Memory B cell (primary cell): ENCODE measurements at regions not wholly inside any gene's neighbourhood (a gene's known extent, or its start where the extent isn't known, plus 50 kb on each side); places are given as distances from the start of the nearest gene placed in this dataset.
A peak's percentile ranks its signal among the peaks of the same experiment; 100 is the strongest.

ENCODE experiments used
- ATAC-seq: fragments of 150-1000 bp; cut with Tn5 transposase; 2 replicates; pipeline ENCODE4 v1.10.0; 2021; ENCODE audit warnings: low read depth, mild to moderate bottlenecking, moderate library complexity
- DNase-seq, 2 donors: peaks; one replicate each; pipeline ENCODE4 v3.0.0; 2022; ENCODE audit warnings: low spot score in 2 of 2
- H3K27ac Mint-ChIP-seq: one replicate; pipeline ENCODE4 v1.8.0; 2022; ENCODE audit warnings: mild to moderate bottlenecking, moderate library complexity, mixed read lengths
- H3K27me3 Mint-ChIP-seq: one replicate; pipeline ENCODE4 v1.8.0; 2022; ENCODE audit warnings: mixed read lengths
- H3K36me3 Mint-ChIP-seq: one replicate; pipeline ENCODE4 v1.8.0; 2022; ENCODE audit warnings: mild to moderate bottlenecking, mixed read lengths
- H3K4me1 Mint-ChIP-seq: one replicate; pipeline ENCODE4 v1.8.0; 2022; ENCODE audit warnings: mixed read lengths
- H3K4me3 Mint-ChIP-seq: one replicate; pipeline ENCODE4 v1.8.0; 2022; ENCODE audit warnings: mild to moderate bottlenecking, moderate library complexity, mixed read lengths
- H3K9me3 Mint-ChIP-seq: one replicate; pipeline ENCODE4 v1.8.0; 2022; ENCODE audit warnings: mixed read lengths

DNA sequence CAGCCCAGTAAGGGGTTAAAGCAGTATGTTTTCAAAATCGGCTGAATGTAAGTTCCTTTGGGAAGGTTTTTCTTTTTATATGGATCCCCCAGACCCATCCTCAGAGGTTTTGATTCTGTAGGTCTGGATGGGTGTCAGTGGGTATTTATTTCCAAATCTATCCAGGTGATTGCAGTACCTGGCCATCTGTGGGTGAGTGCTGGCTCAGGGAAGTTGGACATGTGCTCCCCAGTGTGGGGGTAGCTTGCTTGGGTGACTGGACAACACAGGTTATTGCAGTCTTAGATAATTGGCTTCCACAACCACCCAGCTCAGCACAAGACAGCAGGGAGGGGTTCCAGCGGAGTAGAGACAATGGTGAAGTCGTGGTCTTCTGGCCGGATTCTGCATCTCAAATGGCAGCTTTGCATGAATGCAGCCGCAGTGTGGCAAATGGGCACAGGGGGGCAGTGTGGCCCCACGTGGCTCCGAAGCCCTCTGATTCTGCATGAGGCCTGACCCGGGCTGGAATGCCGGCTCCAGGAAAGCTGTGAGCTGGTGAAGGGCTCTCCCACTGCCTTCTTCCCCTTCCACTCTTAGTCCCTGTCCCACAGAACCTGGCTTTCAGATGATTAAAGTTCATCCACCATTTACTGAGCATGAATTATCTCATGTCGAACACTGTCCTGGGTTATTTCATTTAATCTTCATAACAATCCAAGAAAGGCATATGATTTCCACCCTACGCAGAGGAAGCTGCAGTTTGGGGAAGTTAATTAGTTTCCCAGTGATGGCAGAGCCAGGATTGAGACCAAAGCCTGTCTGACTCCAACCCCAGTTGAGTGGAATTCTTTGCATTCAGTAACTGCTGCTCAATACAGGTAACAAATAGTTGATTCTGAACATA is 64.5 kb upstream of the SYPL1 start:
- Mint-ChIP-seq H3K27ac (no peak overlapping the region), H3K4me3 (no peak overlapping the region), H3K27me3 (peaks cover 10% of the 10 kb centered on the region), H3K4me1 (peaks cover 12% of the 10 kb centered on the region), H3K36me3 (no peaks in the 10 kb centered on the region), H3K9me3 (no peaks in the 10 kb centered on the region)
- ATAC-seq (peak; percentile 84), DNase-seq (peak; percentile 57 to 73)

GRCh38 chr7:106175507-106175906 is 63.4 kb upstream of the SYPL1 start:
- H3K9me3 Mint-ChIP-seq, result no peaks in the 10 kb centered on the region
- no peak overlapping the region for H3K27ac Mint-ChIP-seq
- DNase-seq, result no peak
- peaks cover 12% of the 10 kb centered on the region for H3K4me1 Mint-ChIP-seq
- H3K36me3 Mint-ChIP-seq, result no peaks in the 10 kb centered on the region
- peaks cover 8% of the 10 kb centered on the region for H3K27me3 Mint-ChIP-seq
- ATAC-seq, result no peak
- no peak overlapping the region for H3K4me3 Mint-ChIP-seq

GRCh38 chr7:106170651-106171050 is 58.5 kb upstream of the SYPL1 start:
- H3K27me3 Mint-ChIP-seq, result peaks cover 2% of the 10 kb centered on the region

DNA sequence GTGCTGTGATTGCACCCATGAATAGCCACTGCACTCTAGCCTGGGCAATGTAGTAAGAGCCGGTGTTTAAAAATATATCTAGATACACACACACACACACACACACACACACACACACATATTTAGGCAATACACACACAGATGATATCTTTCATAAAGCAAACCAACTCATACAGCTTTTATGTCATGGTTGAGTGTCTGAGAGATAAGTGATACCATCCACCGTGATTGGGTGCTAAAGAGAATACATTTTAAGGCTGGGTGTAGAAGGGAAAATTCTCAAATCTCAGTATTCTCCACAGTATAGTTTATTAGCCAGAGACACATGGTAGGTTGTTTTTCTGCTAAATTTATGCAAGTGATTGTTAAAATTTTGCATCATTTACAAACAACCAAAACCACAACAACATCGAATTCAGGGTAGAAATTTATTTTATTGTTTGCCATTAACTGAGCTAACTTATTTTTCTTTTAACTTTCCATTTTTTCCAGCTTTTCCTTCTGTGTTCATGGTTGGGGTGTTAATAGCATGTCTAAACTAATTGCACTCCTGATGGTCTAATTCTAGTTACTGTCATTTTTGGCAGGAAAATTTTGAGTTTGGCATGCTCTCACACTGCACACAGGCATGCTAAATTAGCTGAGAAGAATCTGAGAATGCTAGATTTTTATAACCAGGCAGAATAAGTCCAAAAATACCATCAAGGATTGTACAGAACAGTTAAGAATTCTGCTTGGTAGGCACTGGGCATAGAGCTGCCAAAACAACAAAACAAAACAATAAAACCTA is 57.9 kb upstream of the SYPL1 start:
- Mint-ChIP-seq H3K27me3 (peaks cover 2% of the 10 kb centered on the region), H3K4me1 (peaks cover 9% of the 10 kb centered on the region), H3K36me3 (no peaks in the 10 kb centered on the region), H3K27ac (no peak overlapping the region), H3K4me3 (no peak overlapping the region), H3K9me3 (no peaks in the 10 kb centered on the region)
- DNase-seq, result no peak
- no peak for ATAC-seq

More at GRCh38 chr7:106170651-106171050, 58.5 kb upstream of the SYPL1 start:
- Mint-ChIP-seq H3K4me1 (peaks cover 7% of the 10 kb centered on the region), H3K9me3 (no peaks in the 10 kb centered on the region), H3K36me3 (no peaks in the 10 kb centered on the region), H3K4me3 (no peak overlapping the region), H3K27ac (no peak overlapping the region)
- ATAC-seq, result no peak
- DNase-seq, result no peak

DNA sequence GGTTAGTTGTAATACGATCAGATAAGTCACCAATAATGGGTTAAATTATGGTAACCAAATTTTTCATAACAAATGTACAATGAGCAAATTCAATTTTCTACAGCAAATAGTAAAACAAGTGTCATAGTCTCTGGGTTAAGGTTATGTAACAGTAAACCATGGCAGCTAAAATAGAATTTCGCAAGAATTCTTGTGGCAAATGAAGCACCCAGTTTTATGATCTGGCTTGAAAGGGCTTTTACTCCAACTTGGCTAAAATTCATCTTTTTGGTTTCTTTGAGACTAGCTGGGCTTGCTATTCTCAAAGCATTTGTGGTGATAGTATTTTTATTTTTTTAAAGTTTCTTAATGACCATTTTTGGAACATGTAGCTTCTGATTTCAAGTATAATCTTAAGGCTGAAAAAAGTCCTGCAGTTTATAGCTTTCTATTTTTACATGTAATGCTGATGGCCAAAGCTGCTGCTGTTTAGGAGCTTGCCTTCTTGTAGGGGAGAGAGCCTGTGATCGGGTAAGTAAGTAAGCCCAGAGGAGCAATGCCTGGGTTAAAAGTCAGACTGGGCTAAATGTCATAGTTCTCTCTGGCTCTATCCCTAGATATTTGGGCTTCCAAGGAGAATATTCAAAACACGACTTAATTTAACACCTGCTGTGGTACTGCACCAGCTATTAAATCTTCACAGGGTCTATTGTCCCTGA is 55.5 kb upstream of the SYPL1 start:
- Mint-ChIP-seq H3K4me3 (no peak overlapping the region), H3K4me1 (peaks cover 9% of the 10 kb centered on the region), H3K9me3 (peaks cover 5% of the 10 kb centered on the region), H3K27me3 (no peaks in the 10 kb centered on the region), H3K27ac (no peak overlapping the region), H3K36me3 (peaks cover 4% of the 10 kb centered on the region)
- ATAC-seq, result no peak
- no peak for DNase-seq

DNA sequence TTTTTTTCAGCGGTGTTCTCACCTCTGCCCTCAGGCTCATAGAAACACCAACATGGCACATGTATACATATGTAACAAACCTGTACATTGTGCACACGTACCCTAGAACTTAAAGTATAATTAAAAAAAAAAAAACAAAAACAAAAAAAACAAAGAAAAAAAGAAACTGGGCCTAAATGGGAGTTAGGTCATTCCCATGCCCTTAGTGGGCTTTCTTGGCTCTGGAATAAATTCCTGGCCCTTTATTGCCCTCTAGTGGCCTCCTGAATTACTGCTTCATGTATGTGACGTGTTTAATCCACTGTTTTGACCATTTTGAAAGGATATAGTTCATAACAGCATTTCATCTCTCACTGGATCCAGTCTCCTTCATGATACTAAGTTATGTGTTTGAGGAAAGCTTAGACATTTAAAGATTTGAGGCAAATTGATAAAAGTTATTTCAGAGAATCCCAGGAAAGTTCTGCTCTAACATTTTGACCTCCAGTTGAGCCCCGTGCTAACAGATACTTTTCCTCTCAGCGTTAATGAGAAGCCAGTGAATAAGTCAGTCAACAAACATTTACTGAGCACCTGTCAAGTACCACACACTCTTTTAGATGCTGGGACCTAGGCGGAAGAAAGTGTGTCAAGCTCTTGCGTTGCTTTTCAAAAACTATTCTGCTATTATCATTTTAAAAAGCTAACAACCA is 54.7 kb upstream of the SYPL1 start:
- ATAC-seq (peak; percentile 64), DNase-seq (peak; percentile 43 to 52)
- peaks cover 5% of the 10 kb centered on the region for H3K9me3 Mint-ChIP-seq

DNA sequence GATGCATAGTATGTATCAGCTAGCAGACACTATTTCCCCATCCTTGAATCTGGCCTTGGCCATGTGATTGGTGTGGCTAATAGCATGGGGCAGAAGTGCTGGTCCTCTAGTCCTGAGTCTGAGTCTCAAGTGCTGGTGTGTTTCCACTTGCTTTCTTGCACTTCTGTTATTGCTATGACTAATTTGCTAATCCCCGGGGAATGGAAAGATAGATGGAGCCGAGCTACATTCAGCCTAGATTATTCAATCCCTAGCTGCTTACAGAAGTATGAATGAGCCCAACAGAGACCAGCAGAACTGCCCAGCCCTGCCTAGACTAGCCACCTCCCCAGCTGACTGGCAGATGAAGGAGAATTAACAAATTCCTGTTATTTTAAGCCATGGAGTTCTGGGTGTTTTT is 53.2 kb upstream of the SYPL1 start:
- Mint-ChIP-seq H3K4me1 (peaks cover 9% of the 10 kb centered on the region), H3K27me3 (no peaks in the 10 kb centered on the region), H3K36me3 (peaks cover 7% of the 10 kb centered on the region), H3K9me3 (peaks cover 5% of the 10 kb centered on the region), H3K4me3 (no peak overlapping the region), H3K27ac (no peak overlapping the region)
- ATAC-seq, result no peak
- no peak for DNase-seq

More for the DNA sequence above, 54.7 kb upstream of the SYPL1 start:
- no peak overlapping the region for H3K27ac Mint-ChIP-seq
- peaks cover 4% of the 10 kb centered on the region for H3K36me3 Mint-ChIP-seq
- H3K27me3 Mint-ChIP-seq, result no peaks in the 10 kb centered on the region
- peaks cover 9% of the 10 kb centered on the region for H3K4me1 Mint-ChIP-seq
- H3K4me3 Mint-ChIP-seq, result no peak overlapping the region

DNA sequence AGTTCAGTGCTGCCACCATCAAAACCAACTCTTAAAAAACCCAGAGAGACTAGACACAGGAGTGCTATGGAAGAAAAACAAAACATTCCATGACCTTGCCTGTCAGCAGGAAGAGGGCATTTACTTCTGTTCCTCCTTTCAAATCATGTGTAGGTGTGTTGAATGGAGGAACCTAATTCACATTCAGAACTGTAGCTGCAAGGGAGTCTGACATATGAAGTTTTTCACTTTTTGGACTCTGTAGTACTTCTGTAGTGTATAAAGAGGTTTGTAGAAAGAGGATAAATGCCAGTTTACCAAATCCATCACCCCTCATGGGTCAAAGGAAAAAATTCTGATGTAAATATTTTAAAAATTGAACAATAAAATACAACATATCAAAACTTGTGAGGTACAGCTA is 51.1 kb upstream of the SYPL1 start:
- ATAC-seq (no peak), DNase-seq (no peak)
- peaks cover 9% of the 10 kb centered on the region for H3K36me3 Mint-ChIP-seq
- no peak overlapping the region for H3K27ac Mint-ChIP-seq
- H3K9me3 Mint-ChIP-seq, result peaks cover 5% of the 10 kb centered on the region
- no peak overlapping the region for H3K4me3 Mint-ChIP-seq
- H3K4me1 Mint-ChIP-seq, result peaks cover 9% of the 10 kb centered on the region
- no peaks in the 10 kb centered on the region for H3K27me3 Mint-ChIP-seq
